HAP-1 (cell line): ENCODE measurements at regions not wholly inside any gene's neighbourhood (a gene's known extent, or its start where the extent isn't known, plus 50 kb on each side); places are given as distances from the start of the nearest gene placed in this dataset.

Experiments
- DNase-seq, 2 experiments: peaks; one replicate each; pipeline ENCODE4 v3.0.0-alpha.2; 2016 to 2020; ENCODE audit warnings: low spot score in 2 of 2
- H3K27me3 ChIP-seq: fragments of 250-450 bp; sonication (Bioruptor Pico); 2 replicates; pipeline ENCODE4 v1.5.1; 2020; ENCODE audit warnings: low read depth, mild to moderate bottlenecking, moderate library complexity
- H3K36me3 ChIP-seq: fragments of 250-450 bp; sonication (Bioruptor Pico); replicated peaks from 2 replicates; pipeline ENCODE4 v1.5.1; 2020; ENCODE audit warnings: mild to moderate bottlenecking
- H3K4me1 ChIP-seq: fragments of 250-450 bp; sonication (Bioruptor Pico); 2 replicates; pipeline ENCODE4 v1.5.1; 2020; ENCODE audit warnings: mild to moderate bottlenecking
- H3K4me3 ChIP-seq: fragments of 250-450 bp; sonication (Bioruptor Pico); 2 replicates; pipeline ENCODE4 v1.5.1; 2020; ENCODE audit warnings: mild to moderate bottlenecking, moderate library complexity
- H3K9me3 ChIP-seq: fragments of 250-450 bp; sonication (Bioruptor Pico); 2 replicates; pipeline ENCODE4 v1.5.1; 2020; ENCODE audit warnings: mild to moderate bottlenecking, moderate library complexity
- in situ Hi-C: fragments of 300-500 bp; cut with MboI; formaldehyde crosslinking; loops from 3 replicates; pipeline ENCODE4 v1.14.3; 2020; ENCODE audit warnings: low sequenced_read_pairs, inconsistent platforms, mixed read lengths

DNA sequence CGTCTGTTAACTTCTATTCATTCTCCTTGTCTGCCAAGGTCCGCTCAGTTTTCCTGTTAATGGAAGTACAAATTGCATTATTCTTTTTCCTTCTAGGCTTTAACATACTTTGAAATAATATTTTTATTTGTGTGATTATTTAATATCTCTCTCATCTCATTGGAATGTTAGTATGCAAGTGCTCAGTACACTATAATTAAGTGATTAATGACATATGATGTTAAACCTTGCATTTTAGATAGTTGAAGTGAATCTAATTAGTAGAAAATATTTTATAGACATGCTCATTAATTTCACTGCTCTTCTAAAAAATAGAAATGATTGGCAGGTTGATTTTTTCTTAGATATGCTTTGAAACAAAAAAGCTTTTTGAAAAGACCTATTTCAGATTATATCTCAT, 1079.8 kb downstream of the RAPGEF2 start:
- no peaks in the 10 kb centered on the region for H3K36me3 ChIP-seq
- no peak overlapping the region for H3K4me3 ChIP-seq
- H3K9me3 ChIP-seq, result no peaks in the 10 kb centered on the region
- H3K4me1 ChIP-seq, result no peaks in the 10 kb centered on the region
- no peak for DNase-seq
- in situ Hi-C loops, result no loop called here
- no peaks in the 10 kb centered on the region for H3K27me3 ChIP-seq

DNA sequence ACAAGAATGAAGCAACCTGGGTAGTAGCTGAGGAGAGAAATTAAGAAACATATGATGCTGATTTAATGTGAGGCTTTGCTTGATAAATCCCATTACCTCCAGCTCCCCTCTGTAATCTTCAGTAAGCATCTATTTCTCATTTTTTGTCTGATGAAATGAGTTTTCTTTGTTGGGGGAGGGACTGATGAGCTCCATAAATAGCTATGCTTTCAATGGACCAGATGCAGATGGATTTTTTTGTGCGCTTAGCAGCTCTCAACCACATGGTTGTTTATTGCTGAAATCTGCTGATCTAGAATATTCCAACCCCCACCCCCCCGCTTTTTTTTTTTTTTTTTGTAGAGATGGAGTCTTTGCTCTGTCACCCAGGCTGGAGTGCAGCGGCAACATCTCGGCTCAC, 1082.0 kb downstream of the RAPGEF2 start:
- H3K36me3 ChIP-seq, result no peaks in the 10 kb centered on the region
- no peaks in the 10 kb centered on the region for H3K4me1 ChIP-seq
- no peak for DNase-seq
- H3K9me3 ChIP-seq, result no peaks in the 10 kb centered on the region
- in situ Hi-C loops, result no loop called here
- H3K4me3 ChIP-seq, result no peak overlapping the region
- no peaks in the 10 kb centered on the region for H3K27me3 ChIP-seq

GRCh38 chr4:160193787-160194186, 1090.9 kb downstream of the RAPGEF2 start:
- Histone ChIP-seq H3K4me1 (no peaks in the 10 kb centered on the region), H3K4me3 (no peak overlapping the region), H3K36me3 (no peaks in the 10 kb centered on the region), H3K27me3 (no peaks in the 10 kb centered on the region), H3K9me3 (no peaks in the 10 kb centered on the region)
- in situ Hi-C loops, result no loop called here
- no peak for DNase-seq

GRCh38 chr4:160194716-160195115, 1091.8 kb downstream of the RAPGEF2 start:
- in situ Hi-C loops, result no loop called here
- DNase-seq, result no peak
- Histone ChIP-seq H3K9me3 (no peaks in the 10 kb centered on the region), H3K4me1 (no peaks in the 10 kb centered on the region), H3K36me3 (no peaks in the 10 kb centered on the region), H3K4me3 (no peak overlapping the region), H3K27me3 (no peaks in the 10 kb centered on the region)

DNA sequence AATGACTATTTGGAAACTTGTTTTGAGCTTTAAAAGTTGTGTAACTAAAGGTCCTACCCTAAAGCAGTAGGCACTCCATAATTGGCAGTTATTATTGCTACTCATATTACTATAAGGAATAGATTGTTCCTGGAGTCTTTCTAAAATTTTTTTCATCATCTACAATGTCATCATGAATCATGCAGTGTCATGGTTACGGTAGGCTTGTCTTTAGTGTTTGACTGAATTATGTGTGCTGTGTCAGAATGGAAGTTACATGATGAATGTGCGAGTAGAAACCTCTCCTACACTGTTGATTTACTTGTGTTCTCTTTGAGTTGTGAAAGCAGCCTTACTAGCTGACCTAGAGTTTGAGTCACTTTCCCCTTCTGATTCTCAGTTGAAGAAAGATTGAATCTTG, 1099.9 kb downstream of the RAPGEF2 start:
- Histone ChIP-seq H3K36me3 (no peaks in the 10 kb centered on the region), H3K4me1 (no peaks in the 10 kb centered on the region), H3K4me3 (no peak overlapping the region), H3K27me3 (no peaks in the 10 kb centered on the region), H3K9me3 (no peaks in the 10 kb centered on the region)
- in situ Hi-C loops, result no loop called here
- no peak for DNase-seq

DNA sequence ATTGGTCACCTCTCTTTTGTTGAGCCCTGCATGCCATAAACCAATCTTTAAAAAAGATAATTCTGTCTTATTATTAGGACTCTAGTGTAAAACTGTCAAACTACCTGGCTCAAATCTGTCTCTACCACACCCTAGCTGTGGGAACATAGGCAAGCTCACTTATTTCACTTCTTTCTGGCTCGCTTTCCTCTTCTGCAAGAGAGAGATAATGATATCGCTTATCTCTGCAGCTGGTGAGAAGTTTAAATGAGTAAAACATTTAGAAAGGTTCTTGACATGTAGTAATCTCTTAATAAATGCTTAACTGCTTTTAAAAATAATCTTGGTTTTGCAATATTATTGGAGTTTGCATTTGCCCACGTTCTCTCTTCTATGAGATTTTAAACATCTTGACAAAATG, 1109.2 kb downstream of the RAPGEF2 start:
- Histone ChIP-seq H3K9me3 (no peaks in the 10 kb centered on the region), H3K4me3 (no peak overlapping the region), H3K4me1 (no peaks in the 10 kb centered on the region), H3K27me3 (no peaks in the 10 kb centered on the region), H3K36me3 (no peaks in the 10 kb centered on the region)
- in situ Hi-C loops, result no loop called here
- no peak for DNase-seq

DNA sequence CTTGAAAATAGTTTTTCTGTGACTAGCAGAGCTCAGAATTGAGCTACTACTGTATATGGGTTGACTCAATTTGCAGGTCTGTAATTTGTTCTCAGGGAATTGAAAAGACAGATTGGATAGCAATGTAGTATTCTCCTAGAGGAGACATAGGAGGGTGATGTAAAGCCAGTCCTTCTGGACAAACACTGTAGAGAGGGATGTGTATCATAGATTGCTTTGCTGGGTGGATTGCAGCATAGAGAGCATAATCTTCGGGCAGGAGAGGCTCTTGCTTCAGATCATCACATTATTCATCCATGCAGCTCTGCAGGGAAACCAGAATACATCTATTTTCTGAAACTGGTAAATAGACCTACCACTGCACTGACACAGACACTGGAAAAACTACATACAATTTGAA, 1110.5 kb downstream of the RAPGEF2 start:
- in situ Hi-C loops, result no loop called here
- DNase-seq, result no peak
- Histone ChIP-seq H3K27me3 (no peaks in the 10 kb centered on the region), H3K36me3 (no peaks in the 10 kb centered on the region), H3K9me3 (no peaks in the 10 kb centered on the region), H3K4me1 (no peaks in the 10 kb centered on the region), H3K4me3 (no peak overlapping the region)

DNA sequence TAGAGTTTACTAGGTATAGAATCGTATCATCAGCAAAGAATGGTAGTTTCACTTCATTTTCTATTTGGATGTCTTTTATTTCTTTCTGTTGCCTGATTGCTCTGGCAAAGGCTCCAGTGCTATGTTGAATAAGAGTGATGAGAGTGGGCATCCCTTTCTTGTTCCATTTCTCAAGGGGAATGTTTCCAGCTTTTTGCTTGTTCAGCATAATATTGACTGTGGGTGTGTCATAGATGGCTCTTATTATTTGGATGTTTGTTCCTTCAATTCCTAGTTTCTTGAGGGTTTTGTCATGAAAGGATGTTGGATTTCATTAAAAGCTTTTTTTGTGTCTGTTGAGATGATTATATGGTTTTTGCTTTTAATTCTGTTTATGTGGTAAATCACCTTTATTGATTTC, 1114.5 kb downstream of the RAPGEF2 start:
- in situ Hi-C loops, result no loop called here
- Histone ChIP-seq H3K4me1 (no peaks in the 10 kb centered on the region), H3K36me3 (no peaks in the 10 kb centered on the region), H3K4me3 (no peak overlapping the region), H3K27me3 (no peaks in the 10 kb centered on the region), H3K9me3 (no peaks in the 10 kb centered on the region)
- no peak for DNase-seq

GRCh38 chr4:160224049-160224448, 1121.2 kb downstream of the RAPGEF2 start:
- Histone ChIP-seq H3K9me3 (no peaks in the 10 kb centered on the region), H3K4me1 (no peaks in the 10 kb centered on the region), H3K4me3 (no peak overlapping the region), H3K36me3 (no peaks in the 10 kb centered on the region), H3K27me3 (no peaks in the 10 kb centered on the region)
- no peak for DNase-seq
- in situ Hi-C loops, result no loop called here

GRCh38 chr4:160233141-160233540, 1130.3 kb downstream of the RAPGEF2 start:
- Histone ChIP-seq H3K4me3 (no peak overlapping the region), H3K36me3 (no peaks in the 10 kb centered on the region), H3K9me3 (no peaks in the 10 kb centered on the region), H3K4me1 (no peaks in the 10 kb centered on the region), H3K27me3 (no peaks in the 10 kb centered on the region)
- DNase-seq, result no peak
- in situ Hi-C loops, result no loop called here

- H3K27me3 ChIP-seq, result no peaks in the 10 kb centered on the region
- no peaks in the 10 kb centered on the region for H3K4me1 ChIP-seq
- no peaks in the 10 kb centered on the region for H3K36me3 ChIP-seq
- in situ Hi-C loops, result no loop called here
- H3K4me3 ChIP-seq, result no peak overlapping the region
- H3K9me3 ChIP-seq, result no peaks in the 10 kb centered on the region
- DNase-seq, result no peak
Measured at GRCh38 chr4:160235285-160235684, 1132.4 kb downstream of the RAPGEF2 start.

DNA sequence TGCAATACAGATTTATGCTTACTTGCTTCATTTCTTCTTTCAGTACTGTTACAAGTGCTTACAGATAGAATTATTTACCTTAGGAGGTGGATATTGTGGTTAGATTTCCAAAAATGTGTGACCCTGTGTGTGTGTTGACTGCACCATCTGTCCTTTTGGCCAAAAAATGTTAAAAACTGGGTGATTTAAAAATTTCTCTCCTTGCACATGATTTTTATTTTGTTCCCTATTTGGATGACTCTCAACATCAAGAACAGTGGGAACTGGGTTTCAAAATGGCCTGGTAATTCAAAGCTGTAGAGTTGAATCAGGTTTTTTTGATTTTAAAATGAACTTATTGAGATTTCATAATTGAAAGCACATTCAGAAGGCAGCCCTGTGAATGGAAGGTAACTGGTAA, 1132.9 kb downstream of the RAPGEF2 start:
- no peaks in the 10 kb centered on the region for H3K27me3 ChIP-seq
- no peak overlapping the region for H3K4me3 ChIP-seq
- no peaks in the 10 kb centered on the region for H3K36me3 ChIP-seq
- DNase-seq, result no peak
- H3K4me1 ChIP-seq, result no peaks in the 10 kb centered on the region
- no peaks in the 10 kb centered on the region for H3K9me3 ChIP-seq
- in situ Hi-C loops, result no loop called here

- H3K36me3 ChIP-seq, result no peaks in the 10 kb centered on the region
- H3K9me3 ChIP-seq, result no peaks in the 10 kb centered on the region
- DNase-seq, result no peak
- no peaks in the 10 kb centered on the region for H3K4me1 ChIP-seq
- H3K4me3 ChIP-seq, result no peak overlapping the region
- in situ Hi-C loops, result no loop called here
- H3K27me3 ChIP-seq, result no peaks in the 10 kb centered on the region
Measured at GRCh38 chr4:160238790-160239189, 1135.9 kb downstream of the RAPGEF2 start.

DNA sequence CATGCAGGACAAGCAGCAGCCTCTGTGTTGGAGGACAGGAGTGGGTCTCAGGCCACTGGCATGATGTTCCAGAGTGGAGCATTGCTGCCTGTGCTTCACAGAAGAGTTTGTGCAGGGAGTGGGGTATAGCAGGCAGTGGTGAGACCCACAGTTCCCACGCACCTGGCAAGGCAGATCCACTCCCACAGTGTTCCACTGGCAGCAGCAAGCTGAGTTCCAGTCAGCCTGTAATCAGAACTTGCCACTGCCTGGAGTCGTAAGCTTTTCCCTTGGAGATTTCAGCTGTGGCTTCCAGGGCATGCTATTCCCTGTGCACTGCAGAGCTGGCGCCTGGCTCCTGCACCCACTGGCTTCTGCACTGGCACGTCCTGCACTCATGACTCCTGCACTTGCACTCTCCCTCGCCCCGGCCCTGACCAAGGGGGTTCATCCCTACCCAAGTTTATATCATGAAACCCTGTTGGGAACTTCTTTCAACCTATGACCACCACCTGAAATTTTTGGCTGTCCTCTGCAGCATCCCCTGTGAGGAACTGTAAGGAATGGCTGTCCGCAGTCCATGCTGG, 1144.3 kb downstream of the RAPGEF2 start:
- H3K9me3 ChIP-seq, result no peaks in the 10 kb centered on the region
- no peaks in the 10 kb centered on the region for H3K27me3 ChIP-seq
- no peak for DNase-seq
- in situ Hi-C loops, result no loop called here
- no peaks in the 10 kb centered on the region for H3K4me1 ChIP-seq
- H3K4me3 ChIP-seq, result no peak overlapping the region
- no peaks in the 10 kb centered on the region for H3K36me3 ChIP-seq

- no peak for DNase-seq
- Histone ChIP-seq H3K36me3 (no peaks in the 10 kb centered on the region), H3K4me3 (no peak overlapping the region), H3K9me3 (no peaks in the 10 kb centered on the region), H3K27me3 (no peaks in the 10 kb centered on the region), H3K4me1 (no peaks in the 10 kb centered on the region)
- in situ Hi-C loops, result no loop called here
Measured at GRCh38 chr4:160251522-160252170, 1148.8 kb downstream of the RAPGEF2 start.
